ENCODE measurements at regions not wholly inside any gene's neighbourhood (a gene's known extent, or its start where the extent isn't known, plus 50 kb on each side); places are given as distances from the start of the nearest gene placed in this dataset.

GRCh38 chr7:13563680-13564079 is 425.8 kb downstream of the ETV1 start (continued):
- TF ChIP-seq, protein P1, sequence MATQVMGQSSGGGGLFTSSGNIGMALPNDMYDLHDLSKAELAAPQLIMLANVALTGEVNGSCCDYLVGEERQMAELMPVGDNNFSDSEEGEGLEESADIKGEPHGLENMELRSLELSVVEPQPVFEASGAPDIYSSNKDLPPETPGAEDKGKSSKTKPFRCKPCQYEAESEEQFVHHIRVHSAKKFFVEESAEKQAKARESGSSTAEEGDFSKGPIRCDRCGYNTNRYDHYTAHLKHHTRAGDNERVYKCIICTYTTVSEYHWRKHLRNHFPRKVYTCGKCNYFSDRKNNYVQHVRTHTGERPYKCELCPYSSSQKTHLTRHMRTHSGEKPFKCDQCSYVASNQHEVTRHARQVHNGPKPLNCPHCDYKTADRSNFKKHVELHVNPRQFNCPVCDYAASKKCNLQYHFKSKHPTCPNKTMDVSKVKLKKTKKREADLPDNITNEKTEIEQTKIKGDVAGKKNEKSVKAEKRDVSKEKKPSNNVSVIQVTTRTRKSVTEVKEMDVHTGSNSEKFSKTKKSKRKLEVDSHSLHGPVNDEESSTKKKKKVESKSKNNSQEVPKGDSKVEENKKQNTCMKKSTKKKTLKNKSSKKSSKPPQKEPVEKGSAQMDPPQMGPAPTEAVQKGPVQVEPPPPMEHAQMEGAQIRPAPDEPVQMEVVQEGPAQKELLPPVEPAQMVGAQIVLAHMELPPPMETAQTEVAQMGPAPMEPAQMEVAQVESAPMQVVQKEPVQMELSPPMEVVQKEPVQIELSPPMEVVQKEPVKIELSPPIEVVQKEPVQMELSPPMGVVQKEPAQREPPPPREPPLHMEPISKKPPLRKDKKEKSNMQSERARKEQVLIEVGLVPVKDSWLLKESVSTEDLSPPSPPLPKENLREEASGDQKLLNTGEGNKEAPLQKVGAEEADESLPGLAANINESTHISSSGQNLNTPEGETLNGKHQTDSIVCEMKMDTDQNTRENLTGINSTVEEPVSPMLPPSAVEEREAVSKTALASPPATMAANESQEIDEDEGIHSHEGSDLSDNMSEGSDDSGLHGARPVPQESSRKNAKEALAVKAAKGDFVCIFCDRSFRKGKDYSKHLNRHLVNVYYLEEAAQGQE (IDR thresholded peaks at IDR 0.05; ENCODE audit: low read depth), result no peak
- TF ChIP-seq FOSL1 (IDR thresholded peaks at IDR 0.05; ENCODE audit: low read depth) (no peak), SIN3A (IDR thresholded peaks at IDR 0.05; ENCODE audit: low read depth) (no peak)
- TF ChIP-seq, protein P2, sequence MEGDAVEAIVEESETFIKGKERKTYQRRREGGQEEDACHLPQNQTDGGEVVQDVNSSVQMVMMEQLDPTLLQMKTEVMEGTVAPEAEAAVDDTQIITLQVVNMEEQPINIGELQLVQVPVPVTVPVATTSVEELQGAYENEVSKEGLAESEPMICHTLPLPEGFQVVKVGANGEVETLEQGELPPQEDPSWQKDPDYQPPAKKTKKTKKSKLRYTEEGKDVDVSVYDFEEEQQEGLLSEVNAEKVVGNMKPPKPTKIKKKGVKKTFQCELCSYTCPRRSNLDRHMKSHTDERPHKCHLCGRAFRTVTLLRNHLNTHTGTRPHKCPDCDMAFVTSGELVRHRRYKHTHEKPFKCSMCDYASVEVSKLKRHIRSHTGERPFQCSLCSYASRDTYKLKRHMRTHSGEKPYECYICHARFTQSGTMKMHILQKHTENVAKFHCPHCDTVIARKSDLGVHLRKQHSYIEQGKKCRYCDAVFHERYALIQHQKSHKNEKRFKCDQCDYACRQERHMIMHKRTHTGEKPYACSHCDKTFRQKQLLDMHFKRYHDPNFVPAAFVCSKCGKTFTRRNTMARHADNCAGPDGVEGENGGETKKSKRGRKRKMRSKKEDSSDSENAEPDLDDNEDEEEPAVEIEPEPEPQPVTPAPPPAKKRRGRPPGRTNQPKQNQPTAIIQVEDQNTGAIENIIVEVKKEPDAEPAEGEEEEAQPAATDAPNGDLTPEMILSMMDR (IDR thresholded peaks at IDR 0.05 in 2 of 3, conservative IDR thresholded peaks at IDR 0.05 in 1 of 3; ENCODE audit: borderline replicate concordance in 1 of 3, insufficient read depth in 1 of 3, low read depth in 2 of 3, low read length in 2 of 3), result no peak

DNA sequence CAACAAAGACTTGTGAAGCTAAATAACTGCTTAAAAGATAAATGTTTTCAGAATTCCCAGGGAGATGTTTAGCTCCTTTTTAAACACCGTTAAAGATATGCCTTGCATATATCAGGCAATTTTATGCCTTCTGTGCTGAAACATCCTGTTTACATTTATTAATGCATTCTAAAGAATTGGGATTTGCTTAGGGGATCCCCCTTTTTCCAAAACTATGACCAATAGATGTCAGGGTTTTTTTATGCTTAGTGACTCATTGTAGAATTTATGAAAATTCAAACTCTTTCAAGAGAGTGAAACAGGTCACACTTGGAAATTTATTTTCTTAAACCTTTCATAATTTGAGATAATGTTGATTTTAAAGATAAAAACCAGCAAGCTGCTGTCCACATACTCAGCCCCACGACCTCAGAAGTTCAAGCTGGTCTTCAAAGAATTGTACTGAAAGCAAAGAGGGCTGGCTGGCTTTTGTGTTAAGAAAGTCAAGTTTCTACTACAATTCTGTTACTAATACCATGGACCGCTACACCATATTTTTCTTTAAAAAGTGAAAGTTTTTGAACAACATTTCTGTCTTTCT is 411.8 kb downstream of the ETV1 start:
- BruUV-seq (replicated peaks), result no TSS peak

More for the DNA sequence above, 411.8 kb downstream of the ETV1 start:
- H2AFZ ChIP-seq (ENCODE audit: low read depth, low read length, poor library complexity, severe bottlenecking), result no peak overlapping the region
- POLR2A ChIA-PET, result no interaction called here
- H4K20me1 ChIP-seq (ENCODE audit: insufficient read depth), result no peaks in the 10 kb centered on the region
- no peak for DNase-seq (ENCODE audit: low read depth, low spot score)
- H3K36me3 ChIP-seq (ENCODE audit: control insufficient read depth in 1 of 2, insufficient read depth in 2 of 2, low read length in 2 of 2), result no peaks in the 10 kb centered on the region
- no peak for ATAC-seq
- no peak overlapping the region for H3K4me2 ChIP-seq (ENCODE audit: low read length)
- H3K27ac ChIP-seq (ENCODE audit: low read depth, low read length), result no peak overlapping the region
- no peaks in the 10 kb centered on the region for H3K27me3 ChIP-seq (ENCODE audit: insufficient read depth, low read length)
- no peaks in the 10 kb centered on the region for H3K9me3 ChIP-seq (ENCODE audit: control insufficient read depth in 1 of 2, insufficient read depth in 1 of 2, low read depth in 1 of 2, low read length in 2 of 2)
- no peak for TF ChIP-seq ELF1 (IDR thresholded peaks at IDR 0.05; ENCODE audit: borderline replicate concordance, low read depth)
- TF ChIP-seq EZH2 (IDR thresholded peaks at IDR 0.05), result no peak
- TF ChIP-seq ZFX (IDR thresholded peaks at IDR 0.05), result no peak
- TF ChIP-seq ZNF274 (IDR thresholded peaks at IDR 0.05; ENCODE audit: low read depth, low read length), result no peak
- no peak for TF ChIP-seq CBX3 (IDR thresholded peaks at IDR 0.05; ENCODE audit: low read depth)
- TF ChIP-seq, protein P3, sequence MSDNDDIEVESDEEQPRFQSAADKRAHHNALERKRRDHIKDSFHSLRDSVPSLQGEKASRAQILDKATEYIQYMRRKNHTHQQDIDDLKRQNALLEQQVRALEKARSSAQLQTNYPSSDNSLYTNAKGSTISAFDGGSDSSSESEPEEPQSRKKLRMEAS (IDR thresholded peaks at IDR 0.05), result no peak
- no peak for TF ChIP-seq EZH2phosphoT487 (IDR thresholded peaks at IDR 0.05; ENCODE audit: borderline replicate concordance)
- H3K79me2 ChIP-seq (ENCODE audit: insufficient read depth, low read length), result no peaks in the 10 kb centered on the region
- H3K9me2 ChIP-seq (ENCODE audit: insufficient read depth), result no peaks in the 10 kb centered on the region
- no peak overlapping the region for H3K4me3 ChIP-seq (replicated peaks in 1 of 2; ENCODE audit: low read depth in 1 of 2, low read length in 2 of 2)
- CTCF ChIA-PET, result no interaction called here
- no peak overlapping the region for H3K9ac ChIP-seq (ENCODE audit: low read length)
- H3K4me1 ChIP-seq (ENCODE audit: control insufficient read depth in 1 of 2, insufficient read depth in 2 of 2, low read length in 2 of 2), result no peaks in the 10 kb centered on the region
- intact Hi-C loops (cut with micrococcal nuclease), result no loop called here
- RAD21 ChIA-PET (ENCODE audit: low non-redundant PET in 1 of 2, low total read pairs in 2 of 2, uncharacterized antibody in 2 of 2, unreplicated experiment in 2 of 2), result no interaction called here

Measured in HCT116 (cell line).